ENCODE measurements at regions not wholly inside any gene's neighbourhood (a gene's known extent, or its start where the extent isn't known, plus 50 kb on each side); places are given as distances from the start of the nearest gene placed in this dataset.
"Not testable (repeated sequence)": the region's sequence is repeated elsewhere in the genome, so short reads cannot be mapped to it uniquely, and the experiment has no call there.

DNA sequence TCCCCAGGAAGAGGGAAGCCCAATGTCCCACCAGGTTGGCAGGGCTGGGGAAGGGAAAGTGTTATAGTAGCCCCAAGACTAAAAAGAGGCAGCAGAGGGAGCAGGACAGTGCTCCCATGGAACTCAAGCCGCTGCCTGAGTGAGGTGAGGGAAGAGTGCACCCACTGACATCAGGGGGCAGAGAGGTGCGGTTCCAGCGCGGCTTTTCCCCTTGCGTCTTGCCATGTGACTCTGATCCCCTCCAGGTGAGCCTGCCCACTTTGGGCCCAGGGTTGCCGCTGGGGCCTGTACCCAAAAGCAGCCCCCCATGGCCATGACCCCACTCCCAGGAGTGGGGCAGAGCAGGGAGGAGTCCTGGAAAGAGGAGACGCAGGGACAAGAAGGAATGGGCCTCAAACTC, 136.3 kb upstream of the KCTD7 start:
- H3K36me3 ChIP-seq (ENCODE audit: control insufficient read depth in 2 of 2, insufficient read depth in 2 of 2, low read length in 1 of 2); FAIRE-seq; ATAC-seq; POLR2A ChIA-PET; CTCF ChIA-PET; H3K4me1 ChIP-seq (ENCODE audit: control insufficient read depth, insufficient read depth, low read length); H4K20me1 ChIP-seq (ENCODE audit: control insufficient read depth, insufficient read depth); BruUV-seq (replicated peaks); in situ Hi-C loops (cut with MboI); H3K9me3 ChIP-seq (replicated peaks; ENCODE audit: control insufficient read depth, insufficient read depth, low read length); H3K79me2 ChIP-seq (ENCODE audit: control insufficient read depth, insufficient read depth, low read length); H2AFZ ChIP-seq (ENCODE audit: control insufficient read depth, low read depth, low read length); DNase-seq (ENCODE audit: low read depth, low spot score); H3K27me3 ChIP-seq (replicated peaks in 1 of 2; ENCODE audit: control insufficient read depth in 2 of 2, insufficient read depth in 2 of 2, low read length in 1 of 2); SMC1A ChIA-PET (ENCODE audit: uncharacterized antibody, unreplicated experiment): not testable (repeated sequence)
- WGBS (ENCODE audit: insufficient coverage, insufficient replicate concordance, low lambda C conversion rate, missing lambda C conversion rate), result 97% methylated on average over 6 of the region's 7 CpGs
- intact Hi-C loops (cut with micrococcal nuclease; ENCODE audit: unreplicated experiment), result loop anchor here (5.0 to 10.0 kb wide), 2 partner anchors 288 to 505 kb away; partner anchors contain the start of gene TPST1
- RAD21 ChIA-PET (ENCODE audit: unreplicated experiment), result interaction anchor here (0.9 kb wide), 1 partner anchor 377 kb away, joined by 3 read pairs; no protein-coding TSS in a partner anchor
- peak overlapping the region; percentile 66 for H3K4me2 ChIP-seq (ENCODE audit: control insufficient read depth, insufficient read depth)
- H3K4me3 ChIP-seq, result peak overlapping the region; percentile 96
- peak overlapping the region; percentile 81; the same call in 1 of the 2 replicates for H3K9ac ChIP-seq (ENCODE audit: control insufficient read depth, insufficient read depth, low read length)
- peak overlapping the region; percentile 81; the same call in 1 of the 2 replicates for H3K27ac ChIP-seq (ENCODE audit: control insufficient read depth, insufficient read depth)

DNA sequence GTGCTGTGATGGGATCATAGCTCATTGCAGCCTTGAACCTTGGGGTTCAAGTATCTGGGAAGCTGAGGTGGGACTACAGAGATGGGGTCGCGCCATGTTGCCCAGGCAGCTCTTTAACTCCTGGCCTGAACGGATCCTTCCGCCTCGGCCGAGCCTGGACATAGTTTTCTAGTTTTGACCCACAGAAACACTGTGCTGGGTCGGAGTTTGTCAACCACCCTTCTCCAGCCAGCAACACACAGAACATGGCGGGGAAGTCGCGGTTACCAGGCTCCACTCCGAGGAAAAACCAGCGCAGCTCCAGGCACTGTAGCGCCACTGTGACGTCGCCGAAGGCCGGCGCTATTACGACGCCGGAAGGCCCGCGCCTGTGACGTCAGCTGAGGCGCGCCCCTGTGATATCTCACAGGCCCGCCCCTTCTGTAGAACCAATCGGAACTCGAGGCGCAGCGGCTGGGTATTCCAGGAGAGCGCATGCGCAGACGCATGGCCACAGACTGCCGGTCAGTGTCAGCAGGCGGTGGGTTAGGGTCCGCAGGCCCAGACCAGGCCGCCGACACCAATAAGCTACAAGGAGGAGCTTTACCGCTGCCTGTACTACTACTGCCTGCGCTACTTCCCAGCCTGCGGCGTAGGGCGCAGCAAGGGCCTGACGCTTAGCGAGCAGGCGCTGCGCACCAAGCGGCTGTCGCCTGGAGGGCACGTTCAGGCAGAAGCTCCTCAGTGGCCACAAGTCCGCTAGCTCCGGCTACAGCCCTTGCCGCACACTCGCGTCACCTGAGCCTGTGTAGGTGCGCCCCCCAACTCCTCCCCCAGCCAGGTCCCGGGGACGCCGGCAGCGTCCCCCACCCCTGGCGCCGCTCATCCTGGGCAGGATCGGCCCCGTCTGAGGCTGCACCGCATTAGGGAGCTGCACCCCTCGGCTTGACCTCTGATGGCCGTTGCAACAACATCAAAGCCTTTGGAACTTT, 135.2 kb upstream of the KCTD7 start:
- peak overlapping the region; percentile 96 for H3K4me3 ChIP-seq
- no peaks in the 10 kb centered on the region for H4K20me1 ChIP-seq (ENCODE audit: control insufficient read depth, insufficient read depth)
- ATAC-seq, result peak; percentile 93
- ChIA-PET CTCF (interaction anchor here (0.6 to 0.8 kb wide), 2 partner anchors 505 to 601 kb away, joined by 3 read pairs; no protein-coding TSS in a partner anchor), RAD21 (ENCODE audit: unreplicated experiment) (interaction anchor here (0.9 kb wide), 1 partner anchor 378 kb away, joined by 3 read pairs; no protein-coding TSS in a partner anchor), POLR2A (interaction anchor here (0.5 to 1.5 kb wide), 8 partner anchors 51 to 502 kb away, joined by 3 to 8 read pairs (median 4); partner anchors contain the start of genes KCTD7, RABGEF1 and SBDS), SMC1A (ENCODE audit: uncharacterized antibody, unreplicated experiment) (no interaction called here)
- H3K4me2 ChIP-seq (ENCODE audit: control insufficient read depth, insufficient read depth), result peak overlapping the region; percentile 66
- intact Hi-C loops (cut with micrococcal nuclease; ENCODE audit: unreplicated experiment) (loop anchor here (5.0 to 10.0 kb wide), 2 partner anchors 289 to 506 kb away; partner anchors contain the start of gene TPST1), in situ Hi-C loops (cut with MboI) (no loop called here)
- WGBS (ENCODE audit: insufficient coverage, insufficient replicate concordance, low lambda C conversion rate, missing lambda C conversion rate), result under 1% methylated on average over 68 of the region's 68 CpGs
- FAIRE-seq, result peak; percentile 85
- H3K36me3 ChIP-seq (ENCODE audit: control insufficient read depth in 2 of 2, insufficient read depth in 2 of 2, low read length in 1 of 2), result no peaks in the 10 kb centered on the region
- H3K27ac ChIP-seq (ENCODE audit: control insufficient read depth, insufficient read depth), result peak overlapping the region; percentile 81
- H3K79me2 ChIP-seq (ENCODE audit: control insufficient read depth, insufficient read depth, low read length), result peaks cover 8% of the 10 kb centered on the region
- no peaks in the 10 kb centered on the region for H3K9me3 ChIP-seq (replicated peaks; ENCODE audit: control insufficient read depth, insufficient read depth, low read length)
- H3K9ac ChIP-seq (ENCODE audit: control insufficient read depth, insufficient read depth, low read length), result peak overlapping the region; percentile 81
- no peaks in the 10 kb centered on the region for H3K4me1 ChIP-seq (ENCODE audit: control insufficient read depth, insufficient read depth, low read length)
- no peaks in the 10 kb centered on the region for H3K27me3 ChIP-seq (replicated peaks in 1 of 2; ENCODE audit: control insufficient read depth in 2 of 2, insufficient read depth in 2 of 2, low read length in 1 of 2)
- DNase-seq (ENCODE audit: low read depth, low spot score), result peak; percentile 86
- peak overlapping the region; percentile 98 for H2AFZ ChIP-seq (ENCODE audit: control insufficient read depth, low read depth, low read length)
- TSS peak; percentile 94 for BruUV-seq (replicated peaks)
- TF ChIP-seq CBFB (IDR thresholded peaks at IDR 0.05; ENCODE audit: low read depth) (peak; percentile 57; the same call in 1 of the 2 replicates), ESRRA (IDR thresholded peaks at IDR 0.05; ENCODE audit: low read length) (0 out of 2 replicates have a peak, but pooled peaks have one; percentile 9), ZZZ3 (IDR thresholded peaks at IDR 0.05; ENCODE audit: control insufficient read depth, insufficient read length, low read depth) (no peak), CHD4 (IDR thresholded peaks at IDR 0.05) (no peak), TCF12 (IDR thresholded peaks at IDR 0.05; ENCODE audit: low read depth, low read length) (no peak), BACH1 (IDR thresholded peaks at IDR 0.05; ENCODE audit: borderline replicate concordance) (peak; percentile 36; the same call in 1 of the 2 replicates), GABPA (IDR thresholded peaks at IDR 0.05; ENCODE audit: low read depth) (peak; percentile 79), GATAD2B (conservative IDR thresholded peaks at IDR 0.05; ENCODE audit: low read depth) (peak; percentile 85), SREBF2 (IDR thresholded peaks at IDR 0.05; ENCODE audit: low read length) (no peak), CREM (IDR thresholded peaks at IDR 0.05; ENCODE audit: low read depth) (peak; percentile 99), HDAC6 (IDR thresholded peaks at IDR 0.05; ENCODE audit: unreplicated experiment) (no peak)
- TF ChIP-seq, protein P1, sequence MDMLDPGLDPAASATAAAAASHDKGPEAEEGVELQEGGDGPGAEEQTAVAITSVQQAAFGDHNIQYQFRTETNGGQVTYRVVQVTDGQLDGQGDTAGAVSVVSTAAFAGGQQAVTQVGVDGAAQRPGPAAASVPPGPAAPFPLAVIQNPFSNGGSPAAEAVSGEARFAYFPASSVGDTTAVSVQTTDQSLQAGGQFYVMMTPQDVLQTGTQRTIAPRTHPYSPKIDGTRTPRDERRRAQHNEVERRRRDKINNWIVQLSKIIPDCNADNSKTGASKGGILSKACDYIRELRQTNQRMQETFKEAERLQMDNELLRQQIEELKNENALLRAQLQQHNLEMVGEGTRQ (IDR thresholded peaks at IDR 0.05; ENCODE audit: borderline replicate concordance, low read depth, low read length), result no peak
- TF ChIP-seq, protein P2, sequence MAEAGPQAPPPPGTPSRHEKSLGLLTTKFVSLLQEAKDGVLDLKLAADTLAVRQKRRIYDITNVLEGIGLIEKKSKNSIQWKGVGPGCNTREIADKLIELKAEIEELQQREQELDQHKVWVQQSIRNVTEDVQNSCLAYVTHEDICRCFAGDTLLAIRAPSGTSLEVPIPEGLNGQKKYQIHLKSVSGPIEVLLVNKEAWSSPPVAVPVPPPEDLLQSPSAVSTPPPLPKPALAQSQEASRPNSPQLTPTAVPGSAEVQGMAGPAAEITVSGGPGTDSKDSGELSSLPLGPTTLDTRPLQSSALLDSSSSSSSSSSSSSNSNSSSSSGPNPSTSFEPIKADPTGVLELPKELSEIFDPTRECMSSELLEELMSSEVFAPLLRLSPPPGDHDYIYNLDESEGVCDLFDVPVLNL (IDR thresholded peaks at IDR 0.05; ENCODE audit: low read depth, low read length), result no peak

Data from GM12878 (cell line).